ENCODE measurements at regions not wholly inside any gene's neighbourhood (a gene's known extent, or its start where the extent isn't known, plus 50 kb on each side); places are given as distances from the start of the nearest gene placed in this dataset.

DNA sequence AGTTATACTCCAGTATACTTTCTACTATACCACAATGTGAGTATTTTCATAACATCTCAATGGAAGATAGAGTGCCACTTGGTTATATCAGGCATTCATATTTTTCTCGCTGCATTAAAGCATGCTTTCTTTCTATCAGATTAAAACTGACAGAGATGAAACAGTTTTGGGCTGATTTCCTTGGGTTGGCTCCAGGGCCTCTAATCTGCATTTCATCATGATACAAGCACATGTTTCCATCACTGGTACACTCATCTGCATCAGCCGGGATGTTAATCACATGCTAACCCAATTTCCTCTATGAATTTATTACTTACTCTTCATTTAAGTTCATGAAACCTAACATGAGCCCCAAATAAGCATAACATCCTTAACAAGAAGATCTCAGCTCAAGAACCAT lies 289.0 kb upstream of the DAB1 start:
- TF ChIP-seq EP300 (IDR thresholded peaks at IDR 0.05; ENCODE audit: borderline replicate concordance) (no peak), CEBPB (IDR thresholded peaks at IDR 0.05) (no peak), TAF1 (IDR thresholded peaks at IDR 0.05; ENCODE audit: low read depth) (no peak), EGR1 (IDR thresholded peaks at IDR 0.05) (no peak), YY1 (IDR thresholded peaks at IDR 0.05; ENCODE audit: low read depth) (no peak), RAD21 (IDR thresholded peaks at IDR 0.05; ENCODE audit: low read depth) (no peak)
- TF ChIP-seq, protein P1, sequence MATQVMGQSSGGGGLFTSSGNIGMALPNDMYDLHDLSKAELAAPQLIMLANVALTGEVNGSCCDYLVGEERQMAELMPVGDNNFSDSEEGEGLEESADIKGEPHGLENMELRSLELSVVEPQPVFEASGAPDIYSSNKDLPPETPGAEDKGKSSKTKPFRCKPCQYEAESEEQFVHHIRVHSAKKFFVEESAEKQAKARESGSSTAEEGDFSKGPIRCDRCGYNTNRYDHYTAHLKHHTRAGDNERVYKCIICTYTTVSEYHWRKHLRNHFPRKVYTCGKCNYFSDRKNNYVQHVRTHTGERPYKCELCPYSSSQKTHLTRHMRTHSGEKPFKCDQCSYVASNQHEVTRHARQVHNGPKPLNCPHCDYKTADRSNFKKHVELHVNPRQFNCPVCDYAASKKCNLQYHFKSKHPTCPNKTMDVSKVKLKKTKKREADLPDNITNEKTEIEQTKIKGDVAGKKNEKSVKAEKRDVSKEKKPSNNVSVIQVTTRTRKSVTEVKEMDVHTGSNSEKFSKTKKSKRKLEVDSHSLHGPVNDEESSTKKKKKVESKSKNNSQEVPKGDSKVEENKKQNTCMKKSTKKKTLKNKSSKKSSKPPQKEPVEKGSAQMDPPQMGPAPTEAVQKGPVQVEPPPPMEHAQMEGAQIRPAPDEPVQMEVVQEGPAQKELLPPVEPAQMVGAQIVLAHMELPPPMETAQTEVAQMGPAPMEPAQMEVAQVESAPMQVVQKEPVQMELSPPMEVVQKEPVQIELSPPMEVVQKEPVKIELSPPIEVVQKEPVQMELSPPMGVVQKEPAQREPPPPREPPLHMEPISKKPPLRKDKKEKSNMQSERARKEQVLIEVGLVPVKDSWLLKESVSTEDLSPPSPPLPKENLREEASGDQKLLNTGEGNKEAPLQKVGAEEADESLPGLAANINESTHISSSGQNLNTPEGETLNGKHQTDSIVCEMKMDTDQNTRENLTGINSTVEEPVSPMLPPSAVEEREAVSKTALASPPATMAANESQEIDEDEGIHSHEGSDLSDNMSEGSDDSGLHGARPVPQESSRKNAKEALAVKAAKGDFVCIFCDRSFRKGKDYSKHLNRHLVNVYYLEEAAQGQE (IDR thresholded peaks at IDR 0.05; ENCODE audit: low read depth): no peak
- TF ChIP-seq, protein P2, sequence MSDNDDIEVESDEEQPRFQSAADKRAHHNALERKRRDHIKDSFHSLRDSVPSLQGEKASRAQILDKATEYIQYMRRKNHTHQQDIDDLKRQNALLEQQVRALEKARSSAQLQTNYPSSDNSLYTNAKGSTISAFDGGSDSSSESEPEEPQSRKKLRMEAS (IDR thresholded peaks at IDR 0.05): no peak
- TF ChIP-seq, protein P3, sequence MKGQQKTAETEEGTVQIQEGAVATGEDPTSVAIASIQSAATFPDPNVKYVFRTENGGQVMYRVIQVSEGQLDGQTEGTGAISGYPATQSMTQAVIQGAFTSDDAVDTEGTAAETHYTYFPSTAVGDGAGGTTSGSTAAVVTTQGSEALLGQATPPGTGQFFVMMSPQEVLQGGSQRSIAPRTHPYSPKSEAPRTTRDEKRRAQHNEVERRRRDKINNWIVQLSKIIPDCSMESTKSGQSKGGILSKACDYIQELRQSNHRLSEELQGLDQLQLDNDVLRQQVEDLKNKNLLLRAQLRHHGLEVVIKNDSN (IDR thresholded peaks at IDR 0.05): no peak

Data from Ishikawa (cell line).